ENCODE measurements at regions not wholly inside any gene's neighbourhood (a gene's known extent, or its start where the extent isn't known, plus 50 kb on each side); places are given as distances from the start of the nearest gene placed in this dataset.

DNA sequence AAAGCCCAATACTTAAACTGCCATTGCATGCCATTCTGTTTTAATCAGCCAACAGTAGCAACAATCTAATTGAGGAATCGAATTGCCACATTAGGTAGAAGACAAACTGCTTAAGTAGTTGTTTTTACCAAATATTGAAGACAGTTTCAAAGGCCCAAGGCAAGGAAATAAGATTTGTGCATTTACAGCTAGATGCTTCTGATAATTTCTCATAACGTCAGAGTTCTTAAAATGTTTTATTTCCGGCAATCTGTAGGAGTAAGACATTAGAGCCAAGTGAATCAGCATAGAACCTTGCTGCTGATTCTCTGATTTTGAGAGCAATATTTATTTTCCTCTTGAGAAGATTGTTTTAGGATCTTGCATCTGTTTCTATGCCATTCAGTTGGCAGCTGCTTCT lies 174.3 kb downstream of the RBM43 start:
- no peak for ATAC-seq (ENCODE audit: insufficient read depth, low FRiP score)
- Histone ChIP-seq H3K27ac (ENCODE audit: low read depth in 1 of 2, low read length in 1 of 2) (no peak overlapping the region), H3K4me1 (ENCODE audit: control insufficient read depth in 5 of 5, insufficient read depth in 5 of 5, low read length in 5 of 5) (peaks cover 0 to 24% (median 0%) of the 10 kb centered on the region in 5 donors), H3K36me3 (ENCODE audit: control insufficient read depth in 4 of 4, insufficient read depth in 4 of 4, low read length in 4 of 4) (no peaks in the 10 kb centered on the region), H3K27me3 (ENCODE audit: control insufficient read depth in 3 of 3, insufficient read depth in 3 of 3, low read length in 2 of 3) (no peaks in the 10 kb centered on the region), H3K9ac (ENCODE audit: insufficient read depth in 1 of 2, low read length in 2 of 2) (no peak overlapping the region), H3K9me3 (ENCODE audit: control insufficient read depth in 4 of 4, insufficient read depth in 3 of 4, low read length in 3 of 4) (no peaks in the 10 kb centered on the region), H3K4me3 (no peak overlapping the region)
- TF ChIP-seq, protein P1, sequence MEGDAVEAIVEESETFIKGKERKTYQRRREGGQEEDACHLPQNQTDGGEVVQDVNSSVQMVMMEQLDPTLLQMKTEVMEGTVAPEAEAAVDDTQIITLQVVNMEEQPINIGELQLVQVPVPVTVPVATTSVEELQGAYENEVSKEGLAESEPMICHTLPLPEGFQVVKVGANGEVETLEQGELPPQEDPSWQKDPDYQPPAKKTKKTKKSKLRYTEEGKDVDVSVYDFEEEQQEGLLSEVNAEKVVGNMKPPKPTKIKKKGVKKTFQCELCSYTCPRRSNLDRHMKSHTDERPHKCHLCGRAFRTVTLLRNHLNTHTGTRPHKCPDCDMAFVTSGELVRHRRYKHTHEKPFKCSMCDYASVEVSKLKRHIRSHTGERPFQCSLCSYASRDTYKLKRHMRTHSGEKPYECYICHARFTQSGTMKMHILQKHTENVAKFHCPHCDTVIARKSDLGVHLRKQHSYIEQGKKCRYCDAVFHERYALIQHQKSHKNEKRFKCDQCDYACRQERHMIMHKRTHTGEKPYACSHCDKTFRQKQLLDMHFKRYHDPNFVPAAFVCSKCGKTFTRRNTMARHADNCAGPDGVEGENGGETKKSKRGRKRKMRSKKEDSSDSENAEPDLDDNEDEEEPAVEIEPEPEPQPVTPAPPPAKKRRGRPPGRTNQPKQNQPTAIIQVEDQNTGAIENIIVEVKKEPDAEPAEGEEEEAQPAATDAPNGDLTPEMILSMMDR (IDR thresholded peaks at IDR 0.05; ENCODE audit: control extremely low read depth, extremely low read depth) = no peak
- DNase-seq = no peak
- 83 to 90% methylated on average over 3 of the region's 3 CpGs for WGBS, 2 donors

DNA sequence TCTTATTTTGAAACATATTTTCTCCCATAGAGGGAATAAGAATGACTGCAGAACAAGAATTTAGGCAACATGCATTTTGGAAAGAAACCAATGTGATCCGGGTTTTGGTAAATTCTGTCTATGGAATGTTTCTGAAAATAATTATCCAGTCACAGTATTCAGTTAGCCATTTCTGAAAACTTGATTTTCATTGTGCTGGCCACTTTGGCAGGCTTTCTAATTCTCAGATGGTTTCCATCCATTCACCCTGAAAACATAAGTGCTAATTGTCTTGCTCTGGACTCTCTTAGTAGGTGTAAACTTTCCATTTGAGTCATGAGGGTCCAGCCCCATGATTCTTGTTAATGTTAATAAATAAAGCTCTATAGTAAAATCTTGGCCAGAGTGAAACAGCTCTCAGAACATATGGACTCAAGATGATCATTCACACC lies 176.5 kb downstream of the RBM43 start:
- no peaks in the 10 kb centered on the region for H3K9me3 ChIP-seq (ENCODE audit: control insufficient read depth in 4 of 4, insufficient read depth in 3 of 4, low read length in 3 of 4)
- peak; percentile 21 to 88 (median 84) for DNase-seq
- no peaks in the 10 kb centered on the region for H3K27me3 ChIP-seq (ENCODE audit: control insufficient read depth in 3 of 3, insufficient read depth in 3 of 3, low read length in 2 of 3)
- no peak overlapping the region for H3K4me3 ChIP-seq
- no peak overlapping the region for H3K9ac ChIP-seq (ENCODE audit: insufficient read depth in 1 of 2, low read length in 2 of 2)
- no peaks in the 10 kb centered on the region for H3K36me3 ChIP-seq (ENCODE audit: control insufficient read depth in 4 of 4, insufficient read depth in 4 of 4, low read length in 4 of 4)
- peaks cover 0 to 19% (median 0%) of the 10 kb centered on the region in 5 donors for H3K4me1 ChIP-seq (ENCODE audit: control insufficient read depth in 5 of 5, insufficient read depth in 5 of 5, low read length in 5 of 5)
- TF ChIP-seq, protein P1 (IDR thresholded peaks at IDR 0.05; ENCODE audit: control extremely low read depth, extremely low read depth) = no peak
- no peak for ATAC-seq (ENCODE audit: insufficient read depth, low FRiP score)
- no peak overlapping the region for H3K27ac ChIP-seq (ENCODE audit: low read depth in 1 of 2, low read length in 1 of 2)
- 82 to 83% methylated on average over 1 of the region's 1 CpG for WGBS, 2 donors

- 78 to 79% methylated on average over 7 of the region's 7 CpGs for WGBS, 2 donors
- ATAC-seq (ENCODE audit: insufficient read depth, low FRiP score) = no peak
- TF ChIP-seq, protein P1 (IDR thresholded peaks at IDR 0.05; ENCODE audit: control extremely low read depth, extremely low read depth) = no peak
- no peaks in the 10 kb centered on the region for H3K36me3 ChIP-seq (ENCODE audit: control insufficient read depth in 4 of 4, insufficient read depth in 4 of 4, low read length in 4 of 4)
- DNase-seq = no peak
- no peaks in the 10 kb centered on the region for H3K9me3 ChIP-seq (ENCODE audit: control insufficient read depth in 4 of 4, insufficient read depth in 3 of 4, low read length in 3 of 4)
- no peak overlapping the region for H3K4me3 ChIP-seq
- H3K4me1 ChIP-seq (ENCODE audit: control insufficient read depth in 5 of 5, insufficient read depth in 5 of 5, low read length in 5 of 5) = peaks cover 0 to 15% (median 0%) of the 10 kb centered on the region in 5 donors
- H3K27ac ChIP-seq (ENCODE audit: low read depth in 1 of 2, low read length in 1 of 2) = no peak overlapping the region
- H3K9ac ChIP-seq (ENCODE audit: insufficient read depth in 1 of 2, low read length in 2 of 2) = no peak overlapping the region
- H3K27me3 ChIP-seq (ENCODE audit: control insufficient read depth in 3 of 3, insufficient read depth in 3 of 3, low read length in 2 of 3) = no peaks in the 10 kb centered on the region
Observed at GRCh38 chr2:151083856-151084795, 177.5 kb downstream of the RBM43 start.

Measured in lung (tissue), 11 donors.